Right hindlimb (tissue), 1 donor: ENCODE measurements at regions not wholly inside any gene's neighbourhood (a gene's known extent, or its start where the extent isn't known, plus 50 kb on each side); places are given as distances from the start of the nearest gene placed in this dataset.
"Not testable (repeated sequence)": the region's sequence is repeated elsewhere in the genome, so short reads cannot be mapped to it uniquely, and the experiment has no call there.

ENCODE experiments used
- DNase-seq: peaks from one replicate; pipeline ENCODE4 v3.0.0-alpha.2; 2018

DNA sequence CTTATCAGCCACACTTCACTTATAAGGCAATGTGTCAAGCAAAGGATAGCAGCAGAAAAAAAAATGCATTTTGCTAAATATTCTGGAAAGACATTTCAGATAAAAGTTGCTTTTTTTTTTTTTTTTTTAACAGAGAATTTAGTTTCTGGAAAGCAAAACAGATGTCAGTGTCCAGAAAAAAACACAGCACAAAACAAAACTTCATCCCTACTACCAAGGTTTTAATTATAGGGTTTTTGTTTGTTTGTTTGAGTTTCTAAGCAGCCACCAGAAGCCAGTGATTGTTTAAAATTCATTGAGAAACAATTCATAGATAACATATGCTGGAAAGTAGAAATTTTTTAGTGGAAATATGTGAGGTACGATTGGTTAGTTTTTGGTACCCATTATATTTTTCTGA lies 1202.7 kb downstream of the OTOL1 start:
- no peak for DNase-seq

DNA sequence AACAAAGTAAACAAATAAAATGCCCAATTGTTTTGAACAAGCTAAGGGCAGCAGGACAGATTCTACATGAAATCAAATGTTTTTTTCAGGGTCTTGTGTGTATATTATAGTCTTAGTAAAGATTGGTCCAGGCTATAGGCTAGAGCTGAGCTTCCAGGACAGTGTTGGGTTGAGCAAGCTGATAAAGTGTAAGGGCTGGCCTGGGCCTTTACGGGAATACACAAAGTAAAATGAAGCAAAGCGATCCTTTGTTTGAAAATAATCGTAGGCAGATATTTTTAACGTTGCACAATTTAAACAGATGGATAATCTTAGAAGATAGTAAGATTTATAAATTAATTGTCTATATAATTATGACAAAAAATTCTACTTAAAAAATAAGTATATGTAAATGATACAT lies 1204.6 kb downstream of the OTOL1 start:
- no peak for DNase-seq

DNA sequence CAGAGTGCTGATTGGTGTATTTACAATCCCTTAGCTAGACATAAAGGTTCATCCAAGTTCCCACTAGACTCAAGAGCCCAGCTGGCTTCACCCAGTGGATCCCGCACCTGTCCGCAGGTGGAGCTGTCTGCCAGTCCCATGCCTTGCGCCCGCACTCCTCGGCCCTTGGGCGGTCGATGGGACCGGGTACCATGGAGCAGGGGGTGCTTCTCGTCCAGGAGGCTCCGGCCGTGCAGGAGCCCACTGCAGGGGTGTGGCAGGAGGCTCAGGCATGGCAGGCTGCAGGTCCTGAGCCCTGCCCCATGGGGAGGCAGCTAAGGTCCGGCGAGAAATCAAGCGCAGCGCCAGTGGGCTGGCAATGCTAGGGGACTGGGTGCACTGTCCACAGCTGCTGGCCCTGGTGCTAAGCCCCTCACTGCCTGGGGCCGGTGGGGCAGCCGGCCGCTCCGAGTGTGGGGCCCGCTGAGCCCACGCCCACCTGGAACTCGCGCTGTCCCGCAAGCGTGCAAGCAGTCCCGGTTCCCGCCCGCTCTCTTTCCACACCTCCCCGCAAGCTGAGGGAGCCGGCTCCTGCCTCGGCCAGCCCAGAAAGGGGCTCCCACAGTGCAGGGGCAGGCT lies 1206.3 kb downstream of the OTOL1 start:
- DNase-seq = no peak

DNA sequence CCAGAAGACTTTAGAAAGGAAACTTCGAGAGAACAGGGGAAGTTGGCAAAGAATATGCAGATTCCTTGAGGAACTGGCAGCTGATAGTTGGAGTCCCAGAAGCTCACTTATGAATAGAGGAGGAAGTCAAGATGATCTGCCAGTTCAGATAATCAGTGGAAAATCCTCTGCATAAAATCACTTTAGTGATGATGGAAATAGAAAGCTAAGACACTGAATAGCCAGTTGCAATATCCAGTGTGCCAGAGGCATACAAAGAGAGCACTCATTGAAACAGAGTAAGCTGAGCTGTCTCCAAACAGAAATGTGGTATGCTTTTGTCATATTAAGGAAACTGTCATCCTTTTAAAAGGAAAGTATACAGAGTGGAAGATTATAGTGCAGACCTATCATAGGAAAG lies 1207.6 kb downstream of the OTOL1 start:
- no peak for DNase-seq

DNA sequence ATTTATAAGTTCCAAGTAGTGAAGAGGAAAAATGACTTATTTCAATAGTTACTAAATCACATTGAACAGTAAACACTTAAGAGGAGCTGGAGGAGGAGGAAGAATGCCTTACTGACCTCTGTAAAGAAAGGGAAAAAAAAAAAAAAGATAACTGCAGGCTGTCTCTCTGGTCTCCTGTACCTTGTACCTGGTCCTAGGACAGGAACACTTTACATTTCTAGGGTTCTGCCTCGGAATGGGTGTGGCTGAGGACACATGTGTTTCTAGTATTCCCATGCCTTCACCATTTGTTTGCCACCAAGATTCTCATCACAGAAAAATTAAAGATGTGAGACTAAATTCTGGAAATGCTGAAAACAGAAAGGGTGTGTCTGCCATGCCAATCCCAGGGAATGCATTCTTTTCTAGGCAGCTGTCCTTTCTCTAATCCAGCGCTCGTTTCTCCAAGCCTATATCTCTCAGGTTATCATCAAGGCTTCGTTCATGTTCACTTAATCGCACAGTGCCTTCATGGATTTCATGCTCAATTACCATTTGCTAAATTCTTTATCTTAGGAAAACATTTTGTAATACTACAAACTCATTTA lies 1208.3 kb downstream of the OTOL1 start:
- DNase-seq = no peak

DNA sequence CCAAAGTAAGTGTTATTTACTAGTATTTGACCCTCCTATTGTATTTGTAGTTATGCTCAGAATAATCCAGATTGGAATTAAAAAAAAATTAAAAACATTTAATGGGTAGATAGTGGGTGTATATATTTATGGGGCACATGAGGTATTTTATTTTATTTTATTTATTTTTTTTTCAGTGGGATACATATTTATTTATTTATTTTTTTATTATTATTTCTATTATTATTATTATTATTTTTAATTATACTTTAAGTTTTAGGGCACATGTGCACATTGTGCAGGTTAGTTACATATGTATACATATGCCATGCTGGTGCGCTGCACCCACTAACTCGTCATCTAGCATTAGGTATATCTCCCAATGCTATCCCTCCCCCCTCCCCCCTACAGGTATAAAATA lies 1211.8 kb downstream of the OTOL1 start:
- not testable (repeated sequence) for DNase-seq

DNA sequence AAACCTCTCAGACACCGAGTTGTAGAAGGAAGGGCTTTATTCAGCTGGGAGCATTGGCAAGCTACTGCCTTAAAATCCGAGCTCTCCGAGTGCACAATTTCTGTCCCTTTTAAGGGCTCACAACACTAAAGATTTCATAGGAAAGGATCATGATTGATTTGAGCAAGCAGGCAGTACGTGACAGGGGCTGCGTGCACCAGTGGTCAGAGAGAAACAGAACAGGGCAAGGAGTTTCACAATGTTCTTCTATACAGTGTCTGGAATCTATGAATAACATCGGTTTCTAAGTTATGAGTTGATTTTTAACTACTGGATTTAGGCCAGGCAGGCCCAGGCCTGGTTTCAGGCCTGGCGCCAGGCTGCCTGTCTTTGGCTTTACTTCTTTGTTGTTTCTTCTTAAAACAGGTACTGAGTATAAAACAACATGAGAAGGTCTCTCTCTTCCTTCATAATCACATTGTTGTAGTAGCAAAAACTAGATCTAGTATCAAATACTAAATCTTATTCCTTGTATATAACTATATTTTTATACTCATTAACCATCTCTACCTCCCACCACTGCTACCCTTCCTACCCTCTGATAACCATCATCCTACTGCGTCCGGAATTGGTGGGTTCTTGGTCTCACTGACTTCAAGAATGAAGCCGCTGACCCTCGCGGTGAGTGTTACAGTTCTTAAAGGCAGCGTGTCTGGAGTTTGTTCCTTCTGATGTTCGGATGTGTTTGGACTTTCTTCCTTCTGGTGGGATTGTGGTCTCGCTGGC lies 1212.5 kb downstream of the OTOL1 start:
- DNase-seq = not testable (repeated sequence)

DNA sequence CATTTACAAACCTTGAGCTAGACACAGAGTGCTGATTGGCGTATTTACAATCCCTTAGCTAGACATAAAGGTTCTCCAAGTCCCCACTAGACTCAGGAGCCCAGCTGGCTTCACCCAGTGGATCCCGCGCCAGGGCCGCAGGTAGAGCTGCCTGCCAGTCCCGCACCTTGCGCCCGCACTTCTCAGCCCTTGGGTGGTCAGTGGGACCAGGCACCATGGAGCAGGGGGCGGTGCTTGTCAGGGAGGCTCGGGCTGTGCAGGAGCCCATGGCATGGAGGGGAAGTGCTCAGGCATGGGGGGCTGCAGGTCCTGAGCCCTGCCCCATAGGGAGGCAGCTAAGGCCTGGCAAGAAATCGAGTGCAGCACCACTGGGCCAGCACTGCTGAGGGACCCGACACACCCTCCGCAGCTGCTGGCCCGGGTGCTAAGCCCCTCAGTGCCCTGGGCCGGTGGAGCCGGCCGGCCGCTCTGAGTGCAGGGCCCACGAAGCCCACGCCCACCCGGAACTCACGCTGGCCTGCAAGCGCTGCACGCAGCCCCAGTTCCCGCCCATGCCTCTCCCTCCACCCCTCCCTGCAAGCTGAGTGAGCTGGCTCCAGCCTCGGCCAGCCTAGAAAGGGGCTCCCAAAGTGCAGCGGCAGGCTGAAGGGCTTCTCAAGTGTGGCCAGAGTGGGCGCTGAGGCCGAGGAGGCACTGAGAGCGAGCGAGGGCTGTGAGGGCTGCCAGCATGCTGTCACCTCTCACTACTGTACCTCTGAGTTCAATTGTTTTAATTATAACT lies 1213.9 kb downstream of the OTOL1 start:
- DNase-seq = no peak

DNA sequence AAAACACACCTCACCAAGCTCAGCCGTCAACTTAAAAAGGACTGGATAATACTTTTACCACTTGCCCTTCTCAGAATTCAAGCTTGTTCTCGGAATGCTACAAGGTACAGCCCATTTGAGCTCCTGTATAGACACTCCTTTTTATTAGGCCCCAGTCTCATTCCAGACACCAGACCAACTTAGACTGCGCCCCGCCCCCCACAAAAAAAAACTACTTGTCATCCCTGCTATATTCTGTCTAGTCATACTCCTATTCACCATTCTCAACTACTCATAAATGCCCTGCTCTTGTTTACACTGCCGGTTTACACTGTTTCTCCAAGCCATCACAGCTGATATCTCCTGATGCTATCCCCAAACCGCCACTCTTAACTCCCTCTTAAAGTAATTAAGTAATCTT lies 1220.5 kb downstream of the OTOL1 start:
- not testable (repeated sequence) for DNase-seq

DNA sequence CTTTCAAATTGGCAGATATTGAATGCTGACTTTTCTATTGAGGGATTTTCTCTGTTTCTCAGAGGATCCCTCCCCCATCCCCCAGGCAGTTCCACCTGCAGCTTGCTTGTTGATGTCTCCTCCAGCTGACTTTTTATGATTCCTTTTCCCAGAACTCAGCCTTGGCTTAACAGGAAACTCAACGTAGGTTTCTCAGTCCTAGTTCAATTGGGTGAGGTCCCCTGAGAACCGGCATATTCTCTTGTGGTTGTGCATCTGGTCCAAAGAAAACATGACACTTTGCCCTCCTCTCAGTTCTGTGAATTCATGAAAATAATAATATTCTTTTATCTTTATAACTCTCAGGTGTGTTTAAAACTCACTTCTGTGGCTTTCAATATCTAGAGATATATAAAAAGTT lies 1222.1 kb downstream of the OTOL1 start:
- DNase-seq = no peak

DNA sequence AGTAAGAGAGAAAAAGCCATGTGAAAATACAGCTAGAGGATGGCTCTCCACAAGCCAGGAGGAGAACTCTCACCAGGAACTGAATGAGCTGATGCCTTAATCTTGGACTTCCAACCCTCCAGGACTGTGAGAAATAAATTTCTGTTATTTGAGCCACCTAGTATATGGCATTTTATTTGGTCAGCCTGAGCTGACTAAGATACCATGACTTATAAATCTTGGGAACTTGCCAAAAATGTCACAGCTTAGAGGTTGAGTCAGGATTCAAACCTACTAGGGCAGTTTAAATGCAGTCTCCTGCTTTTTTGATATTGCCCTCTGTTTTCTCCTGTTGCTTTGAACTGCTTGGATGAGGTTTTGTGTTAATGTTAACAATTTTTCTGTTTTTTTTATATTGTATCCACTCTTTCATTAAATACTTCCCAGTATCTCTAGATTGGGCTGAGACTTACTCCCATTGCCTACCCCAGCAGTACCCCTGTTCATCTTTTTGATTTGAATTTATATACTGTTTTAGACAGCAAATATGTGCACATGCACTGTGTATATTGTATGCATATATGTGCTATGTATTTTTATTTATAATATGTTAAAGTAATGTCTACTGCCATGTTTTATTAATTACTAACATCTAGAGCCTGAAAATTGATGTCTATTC lies 1223.2 kb downstream of the OTOL1 start:
- DNase-seq = no peak

DNA sequence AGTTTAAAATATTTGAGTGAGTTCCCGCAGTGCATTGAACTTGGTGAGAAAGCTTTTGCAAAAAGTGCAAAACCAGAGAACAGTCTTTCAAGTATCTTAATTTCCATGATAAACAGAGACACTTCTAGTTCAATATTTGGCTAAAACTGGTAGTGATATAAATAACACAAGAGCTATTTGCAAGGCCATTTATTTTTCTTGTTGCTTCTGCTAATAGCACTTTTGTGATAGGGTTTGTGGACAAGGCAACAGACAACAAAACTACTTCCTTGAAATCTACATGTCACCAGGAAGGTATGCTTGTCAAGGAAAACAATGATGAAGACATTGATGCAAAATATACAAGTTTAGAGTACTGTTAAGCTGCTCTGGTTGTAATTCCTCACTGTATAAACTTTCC lies 1225.1 kb downstream of the OTOL1 start:
- no peak for DNase-seq

DNA sequence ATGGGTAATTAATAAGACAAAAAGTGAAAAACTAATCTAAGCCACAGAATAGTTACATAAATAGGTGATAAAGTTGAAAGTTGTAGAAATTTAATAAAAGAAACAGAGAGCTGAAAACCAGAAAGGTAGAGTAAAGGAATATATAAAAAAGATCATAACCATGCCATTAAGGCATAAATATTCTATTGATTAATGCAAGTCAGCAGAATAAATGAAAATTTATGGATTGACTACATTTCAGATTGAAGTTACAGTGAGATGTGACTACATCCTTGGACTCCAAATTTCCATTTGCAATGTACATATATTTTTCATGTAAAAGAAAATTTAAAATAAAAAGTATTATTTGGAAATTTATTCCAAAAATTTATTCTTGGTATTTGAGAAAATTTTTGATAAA lies 1225.7 kb downstream of the OTOL1 start:
- DNase-seq = no peak

DNA sequence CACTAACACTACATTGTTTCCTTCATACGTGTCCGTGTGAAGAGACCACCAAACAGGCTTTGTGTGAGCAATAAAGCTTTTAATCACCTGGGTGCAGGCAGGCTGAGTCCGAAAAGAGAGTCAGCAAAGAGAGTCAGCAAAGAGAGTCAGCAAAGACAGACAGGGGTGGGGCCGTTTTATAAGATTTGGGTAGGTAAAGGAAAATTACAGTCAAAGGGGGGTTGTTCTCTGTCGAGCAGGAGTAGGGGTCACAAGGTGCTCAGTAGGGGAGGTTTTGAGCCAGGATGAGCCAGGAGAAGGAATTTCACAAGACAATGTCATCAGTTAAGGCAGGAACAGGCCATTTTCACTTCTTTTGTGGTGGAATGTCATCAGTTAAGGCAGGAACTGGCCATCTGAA lies 1226.2 kb downstream of the OTOL1 start:
- not testable (repeated sequence) for DNase-seq

DNA sequence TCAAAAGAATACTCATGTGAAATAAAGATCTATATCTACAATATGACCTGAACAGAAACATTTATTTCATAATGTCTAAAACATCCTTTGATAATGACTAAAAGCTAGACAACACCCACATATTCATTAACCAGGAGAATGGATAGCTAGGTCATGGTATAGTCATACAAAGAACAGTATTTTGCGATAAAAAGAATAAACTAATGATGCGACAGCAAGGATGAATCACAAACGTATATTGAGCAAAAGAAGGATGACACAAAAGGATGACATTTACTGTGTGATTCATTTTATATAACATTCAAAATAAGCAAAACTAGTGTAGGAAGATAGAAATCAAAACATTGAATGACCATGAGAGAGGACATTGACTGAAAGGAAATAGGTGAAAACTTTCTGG lies 1233.1 kb downstream of the OTOL1 start:
- no peak for DNase-seq

DNA sequence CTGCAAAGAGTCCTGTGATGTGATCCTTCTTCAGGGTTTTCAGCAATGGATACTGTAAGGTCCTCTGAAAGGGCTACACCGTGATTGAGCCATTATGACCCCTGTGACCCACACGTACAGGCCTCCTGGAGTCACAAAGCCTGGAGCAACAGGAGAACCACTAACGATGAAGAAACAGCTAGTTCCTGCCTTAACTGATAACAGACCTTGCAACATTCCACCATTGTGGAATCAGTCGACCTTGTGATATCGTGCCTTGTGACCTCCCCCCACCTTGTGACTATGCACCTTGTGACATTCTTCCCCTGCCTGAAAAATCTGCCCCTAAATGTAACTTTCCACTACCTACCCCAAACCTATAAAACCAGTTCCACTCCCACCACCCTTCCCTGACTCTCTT lies 1235.4 kb downstream of the OTOL1 start:
- not testable (repeated sequence) for DNase-seq

DNA sequence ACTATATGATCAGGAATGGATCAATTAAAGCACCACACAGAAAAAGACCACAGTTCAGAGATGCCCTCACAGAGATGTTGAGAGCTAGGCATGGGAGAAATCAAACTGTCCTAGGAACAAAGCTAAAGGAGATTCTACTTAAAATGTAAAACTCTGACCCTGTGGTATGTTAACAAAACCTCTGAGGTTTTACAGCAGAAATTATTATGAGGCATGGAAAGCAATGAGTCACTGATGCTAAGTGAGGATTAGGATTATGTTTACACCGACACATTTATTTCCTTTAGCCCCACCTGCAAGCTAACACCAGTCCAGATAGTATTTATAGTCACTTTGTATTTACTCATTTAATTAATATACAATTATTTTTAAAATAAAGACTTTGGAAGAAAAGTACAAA lies 1242.2 kb downstream of the OTOL1 start:
- no peak for DNase-seq

DNA sequence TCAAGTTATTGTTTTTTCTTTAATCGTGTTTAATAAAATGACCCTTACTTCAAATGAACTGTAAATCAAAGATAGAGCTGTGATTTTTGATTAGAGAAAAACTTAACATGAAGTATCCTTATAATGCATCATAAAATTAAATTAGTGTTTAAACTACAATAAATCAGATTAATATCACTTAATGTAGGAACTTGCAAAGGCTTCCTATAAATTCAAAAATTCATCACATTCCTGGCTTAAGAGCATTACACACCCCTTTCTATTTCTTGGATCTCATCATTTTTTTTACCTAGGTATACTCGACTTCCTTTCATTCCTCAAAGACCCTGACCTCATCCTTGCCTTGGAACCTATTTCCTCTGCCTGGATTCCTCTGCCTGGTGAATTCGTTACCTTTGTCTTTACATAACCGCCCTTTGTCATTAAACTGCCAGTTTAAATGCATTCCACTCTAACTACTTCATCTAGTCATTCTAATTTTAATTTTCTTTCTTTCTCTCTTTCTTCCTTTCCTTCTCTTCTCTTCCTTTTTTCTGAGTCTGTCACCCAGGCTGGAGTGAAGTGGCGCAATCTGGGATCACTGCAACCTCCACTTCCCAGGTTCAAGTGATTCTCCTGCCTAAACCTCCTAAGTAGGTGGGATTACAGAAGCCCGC lies 1244.5 kb downstream of the OTOL1 start:
- DNase-seq = no peak

DNA sequence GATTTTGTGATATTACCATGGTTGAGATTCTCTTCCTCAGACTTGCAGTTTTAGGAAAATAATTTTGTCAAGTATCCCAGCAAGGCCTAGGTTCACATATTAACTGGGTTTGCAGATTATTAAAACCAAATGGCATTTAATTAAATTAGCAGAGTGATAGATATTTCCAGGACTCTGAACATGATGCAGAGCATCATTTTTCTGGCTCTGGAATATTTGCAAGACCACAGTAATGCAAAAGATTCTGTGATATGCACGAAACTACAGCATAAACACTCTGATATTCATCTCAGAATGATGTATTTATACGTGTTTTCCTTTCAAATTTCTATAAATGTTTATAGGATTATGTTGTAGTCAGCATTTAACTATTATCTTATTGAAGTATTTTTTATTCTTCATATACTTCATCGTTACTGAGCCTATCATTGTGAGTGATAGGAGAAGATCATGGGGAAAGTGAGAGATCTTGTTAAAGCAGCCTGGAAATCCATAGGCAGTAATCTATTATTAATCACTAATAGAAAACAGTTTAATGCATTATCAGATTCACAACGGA lies 1245.6 kb downstream of the OTOL1 start:
- DNase-seq = no peak

DNA sequence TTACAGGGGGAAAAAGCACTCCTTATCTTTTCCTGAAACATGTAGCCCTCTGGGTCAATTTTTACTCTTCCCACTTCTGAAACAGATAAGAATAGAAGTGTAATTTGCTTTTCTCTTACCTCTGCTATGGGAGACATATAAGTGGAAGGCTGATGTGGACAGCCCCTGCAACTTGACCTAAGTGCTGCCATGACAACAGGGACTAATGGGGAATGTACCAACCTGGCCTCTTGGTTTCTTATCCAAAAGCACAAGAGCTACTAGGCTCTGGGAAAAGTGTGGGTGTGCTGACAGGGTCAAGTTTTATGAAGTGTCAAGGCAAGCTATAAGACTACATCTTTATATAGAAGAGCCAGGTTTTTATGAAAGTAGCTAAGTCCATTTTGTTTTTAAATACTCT lies 1246.5 kb downstream of the OTOL1 start:
- DNase-seq = no peak

DNA sequence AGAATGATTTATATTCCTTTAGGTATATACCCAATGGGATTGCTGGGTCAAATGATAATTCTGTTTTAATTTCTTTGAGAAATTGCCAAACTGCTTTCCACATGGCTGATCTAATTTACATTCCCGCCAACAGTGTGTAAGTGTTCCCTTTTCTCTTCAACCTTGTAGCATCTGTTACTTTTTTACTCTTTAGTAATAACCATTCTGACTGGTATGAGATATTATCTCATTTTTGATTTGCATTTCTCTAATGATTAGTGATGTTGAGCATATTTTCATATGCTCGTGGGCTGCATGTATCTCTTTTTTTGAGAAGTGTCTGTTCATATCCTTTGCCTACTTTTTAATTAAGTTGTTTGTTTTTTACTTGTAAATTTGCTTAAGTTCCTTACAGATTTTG lies 1264.2 kb downstream of the OTOL1 start:
- no peak for DNase-seq
